A673 (cell line): ENCODE measurements at regions not wholly inside any gene's neighbourhood (a gene's known extent, or its start where the extent isn't known, plus 50 kb on each side); places are given as distances from the start of the nearest gene placed in this dataset.

Experiments
- BruUV-seq: library from RNA; stranded (reverse); fragments of 400-500 nt; replicated peaks from 2 replicates; lab custom pipeline; 2021; lab: Mats Ljungman, UMichigan
- CTCF ChIA-PET: fragments of 300-600 bp; sonication (Branson Sonifier 250); formaldehyde crosslinking; loops from one replicate; lab custom pipeline; 2022; ENCODE audit warnings: antibody characterized with exemption; lab: Charles Lee
- POLR2A ChIA-PET: fragments of 300-600 bp; sonication (Branson Sonifier 250); formaldehyde crosslinking; loops from one replicate; lab custom pipeline; 2022; ENCODE audit warnings: antibody characterized with exemption; ENCODE audit not compliant: low non-redundant PET; lab: Charles Lee
- DNase-seq: peaks from one replicate; pipeline ENCODE4 v3.0.0-alpha.2; 2015; ENCODE audit warnings: low spot score
- H3K27ac ChIP-seq: fragments of 200-600 bp; sonication (generic); 2 replicates; pipeline ENCODE4 v1.5.1; 2016; ENCODE audit warnings: mixed run types, low read depth, mild to moderate bottlenecking, mixed read lengths, antibody characterized with exemption, low read length; ENCODE audit not compliant: poor library complexity, severe bottlenecking
- H3K27me3 ChIP-seq: fragments of 200-600 bp; sonication (generic); replicated peaks from 2 replicates; pipeline ENCODE4 v1.6.1; 2017; ENCODE audit warnings: mixed run types, low read depth, mild to moderate bottlenecking, mixed read lengths, antibody characterized with exemption, low read length; ENCODE audit not compliant: insufficient read depth, poor library complexity
- H3K36me3 ChIP-seq: fragments of 200-600 bp; sonication (generic); 2 replicates; pipeline ENCODE4 v1.6.1; 2016; ENCODE audit warnings: mixed run types, mild to moderate bottlenecking, mixed read lengths, antibody characterized with exemption, low read length; ENCODE audit not compliant: insufficient read depth, poor library complexity, severe bottlenecking
- H3K4me1 ChIP-seq: fragments of 200-600 bp; sonication (generic); 2 replicates; pipeline ENCODE4 v1.6.1; 2017; ENCODE audit warnings: mixed run types, mild to moderate bottlenecking, mixed read lengths, antibody characterized with exemption, low read length; ENCODE audit not compliant: insufficient read depth, poor library complexity, severe bottlenecking
- H3K4me3 ChIP-seq: fragments of 200-600 bp; sonication (generic); 2 replicates; pipeline ENCODE4 v1.5.1; 2016; ENCODE audit warnings: low read depth, mixed run types, mild to moderate bottlenecking, mixed read lengths, low read length; ENCODE audit not compliant: poor library complexity, severe bottlenecking
- H3K9me3 ChIP-seq: fragments of 200-600 bp; sonication (generic); 2 replicates; pipeline ENCODE4 v1.6.1; 2016; ENCODE audit warnings: mixed run types, low read depth, mild to moderate bottlenecking, mixed read lengths, antibody characterized with exemption, low read length; ENCODE audit not compliant: poor library complexity, severe bottlenecking
- EZH2 ChIP-seq: fragments of 200-600 bp; sonication (generic); IDR thresholded peaks from 2 replicates; pipeline ENCODE4 v1.6.1; 2017; ENCODE audit warnings: borderline replicate concordance, low read depth, mild to moderate bottlenecking, mixed read lengths, antibody characterized with exemption, low read length; ENCODE audit not compliant: poor library complexity, severe bottlenecking
- intact Hi-C: fragments of 100-400 bp; cut with micrococcal nuclease; formaldehyde crosslinking; loops from one replicate; pipeline ENCODE4 v1.10.0; 2022; ENCODE audit not compliant: unreplicated experiment
- TF ChIP-seq, protein P1 (sequence below): fragments of 300-800, 200-600 bp; sonication (generic); conservative IDR thresholded peaks from 2 replicates; pipeline ENCODE4 v1.5.1; 2017; ENCODE audit warnings: low read depth, mild to moderate bottlenecking, antibody characterized with exemption, low read length, moderate library complexity, mixed read lengths

DNA sequence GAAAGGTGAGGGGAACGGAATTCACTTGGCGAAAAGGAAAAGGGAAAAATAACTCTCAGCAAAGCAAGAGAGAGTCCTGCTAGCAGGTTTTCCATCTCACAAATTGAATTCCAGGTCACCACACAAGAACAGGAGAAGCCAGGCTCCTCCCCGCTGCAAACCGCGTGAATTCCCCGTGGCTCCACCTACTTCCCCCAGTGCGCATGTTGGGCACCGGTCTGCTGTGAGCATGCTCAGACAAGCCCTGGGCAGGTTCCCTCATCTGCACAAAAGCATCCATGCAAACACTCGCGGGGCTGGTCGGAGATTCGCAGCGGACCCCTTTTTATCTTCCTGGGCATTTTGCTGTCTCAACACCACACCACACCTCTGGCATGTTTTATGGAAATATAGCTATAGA lies 58.5 kb upstream of the S1PR3 start:
- ChIA-PET CTCF (no interaction called here), POLR2A (no interaction called here)
- H3K4me1 ChIP-seq: no peaks in the 10 kb centered on the region
- TF ChIP-seq, protein P1, sequence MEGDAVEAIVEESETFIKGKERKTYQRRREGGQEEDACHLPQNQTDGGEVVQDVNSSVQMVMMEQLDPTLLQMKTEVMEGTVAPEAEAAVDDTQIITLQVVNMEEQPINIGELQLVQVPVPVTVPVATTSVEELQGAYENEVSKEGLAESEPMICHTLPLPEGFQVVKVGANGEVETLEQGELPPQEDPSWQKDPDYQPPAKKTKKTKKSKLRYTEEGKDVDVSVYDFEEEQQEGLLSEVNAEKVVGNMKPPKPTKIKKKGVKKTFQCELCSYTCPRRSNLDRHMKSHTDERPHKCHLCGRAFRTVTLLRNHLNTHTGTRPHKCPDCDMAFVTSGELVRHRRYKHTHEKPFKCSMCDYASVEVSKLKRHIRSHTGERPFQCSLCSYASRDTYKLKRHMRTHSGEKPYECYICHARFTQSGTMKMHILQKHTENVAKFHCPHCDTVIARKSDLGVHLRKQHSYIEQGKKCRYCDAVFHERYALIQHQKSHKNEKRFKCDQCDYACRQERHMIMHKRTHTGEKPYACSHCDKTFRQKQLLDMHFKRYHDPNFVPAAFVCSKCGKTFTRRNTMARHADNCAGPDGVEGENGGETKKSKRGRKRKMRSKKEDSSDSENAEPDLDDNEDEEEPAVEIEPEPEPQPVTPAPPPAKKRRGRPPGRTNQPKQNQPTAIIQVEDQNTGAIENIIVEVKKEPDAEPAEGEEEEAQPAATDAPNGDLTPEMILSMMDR: no peak
- TF ChIP-seq EZH2: no peak
- H3K27me3 ChIP-seq: no peaks in the 10 kb centered on the region
- intact Hi-C loops: no loop called here
- no peaks in the 10 kb centered on the region for H3K9me3 ChIP-seq
- no peaks in the 10 kb centered on the region for H3K36me3 ChIP-seq
- BruUV-seq: no TSS peak
- H3K27ac ChIP-seq: no peak overlapping the region
- no peak for DNase-seq
- no peak overlapping the region for H3K4me3 ChIP-seq

DNA sequence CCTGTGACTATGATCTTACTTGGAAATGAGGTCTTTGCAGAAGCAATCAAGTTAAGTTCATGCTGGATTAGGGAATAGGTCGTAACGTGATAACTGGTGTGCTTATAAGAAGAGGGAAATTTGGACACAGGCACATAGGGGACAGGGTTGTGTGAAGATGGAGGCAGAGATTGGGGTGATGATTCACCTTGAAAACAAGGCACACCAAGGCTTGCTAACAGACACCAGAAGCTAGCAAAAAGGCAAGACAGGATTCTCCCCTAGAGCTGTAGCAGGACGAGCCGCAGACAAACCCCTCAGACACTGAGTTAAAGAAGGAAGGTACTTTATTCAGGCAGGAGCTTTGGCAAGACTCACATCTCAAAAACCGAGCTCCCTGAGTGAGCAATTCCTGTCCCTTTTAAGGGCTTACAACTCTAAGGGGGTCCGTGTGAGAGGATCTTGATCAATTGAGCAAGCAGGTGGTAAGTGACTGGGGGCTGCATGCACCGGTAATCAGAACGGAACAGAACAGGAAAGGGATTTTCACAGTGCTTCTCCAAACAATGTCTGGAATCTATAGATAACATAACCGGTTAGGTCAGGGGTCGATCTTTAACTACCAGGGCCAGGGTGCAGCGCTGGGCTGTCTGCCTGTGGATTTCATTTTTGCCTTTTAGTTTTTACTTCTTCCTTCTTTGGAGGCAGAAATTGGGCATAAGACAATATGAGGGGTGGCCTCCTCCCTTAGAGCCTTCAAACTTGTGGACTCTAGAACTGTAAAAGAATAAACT lies 57.5 kb upstream of the S1PR3 start:
- H3K27ac ChIP-seq: no peak overlapping the region
- no peaks in the 10 kb centered on the region for H3K4me1 ChIP-seq
- POLR2A ChIA-PET: no interaction called here
- no peaks in the 10 kb centered on the region for H3K27me3 ChIP-seq
- BruUV-seq: no TSS peak
- no peak for DNase-seq
- intact Hi-C loops: no loop called here
- no peak overlapping the region for H3K4me3 ChIP-seq
- TF ChIP-seq, protein P1: no peak
- no peak for TF ChIP-seq EZH2
- CTCF ChIA-PET: no interaction called here
- H3K9me3 ChIP-seq: no peaks in the 10 kb centered on the region
- H3K36me3 ChIP-seq: no peaks in the 10 kb centered on the region

DNA sequence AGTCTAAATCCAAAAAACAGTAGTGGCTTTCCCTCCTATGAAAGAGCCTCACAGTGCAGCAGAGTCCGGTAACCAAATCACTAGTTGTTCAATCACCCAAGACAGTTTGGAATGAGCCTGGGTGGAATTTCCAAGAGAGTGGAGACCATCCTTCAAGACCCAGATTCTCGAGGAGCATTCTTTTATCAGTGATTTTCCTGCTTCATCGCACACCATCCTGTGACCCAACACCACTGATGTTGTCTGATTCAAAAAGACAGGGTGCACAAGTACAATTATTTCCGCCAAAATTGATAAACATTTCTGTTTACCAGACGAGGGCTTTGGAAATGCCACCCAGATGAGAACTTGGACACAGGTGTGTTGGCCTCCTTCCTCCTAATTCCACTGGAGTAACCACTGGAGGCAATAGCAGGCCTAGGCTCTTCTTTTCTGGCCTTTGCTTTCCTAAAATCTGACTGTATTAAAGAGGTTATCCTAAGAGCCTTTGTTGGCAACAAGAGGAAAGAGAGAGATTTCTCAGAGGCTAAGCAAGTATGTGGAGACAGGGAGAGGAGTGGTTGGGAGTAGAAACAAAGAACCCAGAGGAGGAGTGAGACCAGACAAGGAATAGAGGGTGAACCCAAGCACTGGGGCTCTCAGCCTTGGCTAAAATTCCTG lies 56.3 kb upstream of the S1PR3 start:
- intact Hi-C loops: no loop called here
- TF ChIP-seq, protein P1: no peak
- TF ChIP-seq EZH2: no peak
- Histone ChIP-seq H3K36me3 (no peaks in the 10 kb centered on the region), H3K4me3 (no peak overlapping the region), H3K4me1 (no peaks in the 10 kb centered on the region), H3K27me3 (no peaks in the 10 kb centered on the region), H3K9me3 (no peaks in the 10 kb centered on the region), H3K27ac (no peak overlapping the region)
- DNase-seq: no peak
- BruUV-seq: no TSS peak
- ChIA-PET POLR2A (no interaction called here), CTCF (no interaction called here)
